Osteocyte (in vitro differentiated cells): ENCODE measurements at regions not wholly inside any gene's neighbourhood (a gene's known extent, or its start where the extent isn't known, plus 50 kb on each side); places are given as distances from the start of the nearest gene placed in this dataset.

Experiments
- DNase-seq: peaks from one replicate; pipeline ENCODE4 v3.0.0; 2021; ENCODE audit warnings: mixed read lengths; ENCODE audit not compliant: unreplicated experiment; ENCODE audit errors: extremely low spot score
- H3K27ac Mint-ChIP-seq: one replicate; pipeline ENCODE4 v1.8.0; 2021; ENCODE audit warnings: mild to moderate bottlenecking, mixed read lengths; ENCODE audit not compliant: unreplicated experiment
- H3K27me3 Mint-ChIP-seq: one replicate; pipeline ENCODE4 v1.8.0; 2021; ENCODE audit warnings: mixed read lengths; ENCODE audit not compliant: unreplicated experiment
- H3K36me3 Mint-ChIP-seq: one replicate; pipeline ENCODE4 v1.8.0; 2021; ENCODE audit warnings: mixed read lengths; ENCODE audit not compliant: unreplicated experiment
- H3K4me1 Mint-ChIP-seq: one replicate; pipeline ENCODE4 v1.8.0; 2021; ENCODE audit warnings: mixed read lengths; ENCODE audit not compliant: unreplicated experiment
- H3K4me3 Mint-ChIP-seq: one replicate; pipeline ENCODE4 v1.8.0; 2021; ENCODE audit warnings: mild to moderate bottlenecking, moderate library complexity, mixed read lengths; ENCODE audit not compliant: unreplicated experiment
- H3K9me3 Mint-ChIP-seq: one replicate; pipeline ENCODE4 v1.8.0; 2021; ENCODE audit warnings: mixed read lengths; ENCODE audit not compliant: unreplicated experiment
- CTCF ChIP-seq: fragments of 200-600 bp; sonication (generic); IDR thresholded peaks from 2 replicates; pipeline ENCODE4 v1.5.0; 2021; ENCODE audit warnings: antibody characterized with exemption, mild to moderate bottlenecking, moderate library complexity

- Mint-ChIP-seq H3K4me3 (no peak overlapping the region), H3K27me3 (no peaks in the 10 kb centered on the region), H3K9me3 (peaks cover 20% of the 10 kb centered on the region), H3K27ac (no peak overlapping the region), H3K4me1 (no peaks in the 10 kb centered on the region), H3K36me3 (peaks cover 9% of the 10 kb centered on the region)
- DNase-seq: no peak
- TF ChIP-seq CTCF: no peak
Measured at GRCh38 chr2:149832324-149832723, 244.7 kb upstream of the MMADHC start.

DNA sequence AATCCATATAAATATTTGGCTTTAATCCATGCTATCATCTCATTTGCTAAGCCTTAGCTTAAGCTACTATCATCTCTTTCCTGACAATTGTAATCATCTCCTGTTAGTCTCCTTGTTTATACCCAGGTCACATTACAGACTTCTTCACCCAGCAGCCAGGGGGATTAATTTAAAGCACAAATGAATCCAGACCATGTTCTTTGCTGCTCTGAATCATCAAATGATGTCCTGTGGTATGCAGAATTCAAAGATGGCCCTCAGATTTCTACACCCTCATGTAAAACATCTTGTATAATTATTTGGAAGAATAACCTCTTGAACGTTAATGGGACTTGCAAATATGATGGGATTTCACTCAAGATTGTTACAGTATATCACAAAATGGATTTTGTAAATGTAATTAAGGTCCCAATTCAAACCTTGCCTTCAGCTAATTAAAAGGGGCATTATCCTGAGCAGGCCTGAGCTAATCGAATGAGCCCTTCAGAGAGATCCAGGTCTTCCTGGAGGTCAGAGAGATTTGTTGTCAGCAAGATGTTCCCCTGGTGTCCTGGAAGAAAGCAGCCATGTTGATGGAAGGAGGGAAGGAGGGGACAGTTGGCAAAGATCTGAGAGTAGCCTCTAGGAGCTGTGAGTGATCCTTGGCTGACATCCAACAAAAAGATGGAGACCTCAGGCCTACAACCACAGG is 241.1 kb upstream of the MMADHC start:
- no peak for DNase-seq
- Mint-ChIP-seq H3K27ac (no peak overlapping the region), H3K27me3 (no peaks in the 10 kb centered on the region), H3K4me1 (peaks cover 9% of the 10 kb centered on the region), H3K9me3 (no peaks in the 10 kb centered on the region), H3K4me3 (no peak overlapping the region), H3K36me3 (no peaks in the 10 kb centered on the region)
- TF ChIP-seq CTCF: no peak

GRCh38 chr2:149827585-149828126 is 240.1 kb upstream of the MMADHC start:
- Mint-ChIP-seq H3K4me1 (peaks cover 9% of the 10 kb centered on the region), H3K4me3 (no peak overlapping the region), H3K27ac (no peak overlapping the region), H3K27me3 (no peaks in the 10 kb centered on the region), H3K9me3 (peaks cover 2% of the 10 kb centered on the region), H3K36me3 (no peaks in the 10 kb centered on the region)
- no peak for TF ChIP-seq CTCF
- no peak for DNase-seq

DNA sequence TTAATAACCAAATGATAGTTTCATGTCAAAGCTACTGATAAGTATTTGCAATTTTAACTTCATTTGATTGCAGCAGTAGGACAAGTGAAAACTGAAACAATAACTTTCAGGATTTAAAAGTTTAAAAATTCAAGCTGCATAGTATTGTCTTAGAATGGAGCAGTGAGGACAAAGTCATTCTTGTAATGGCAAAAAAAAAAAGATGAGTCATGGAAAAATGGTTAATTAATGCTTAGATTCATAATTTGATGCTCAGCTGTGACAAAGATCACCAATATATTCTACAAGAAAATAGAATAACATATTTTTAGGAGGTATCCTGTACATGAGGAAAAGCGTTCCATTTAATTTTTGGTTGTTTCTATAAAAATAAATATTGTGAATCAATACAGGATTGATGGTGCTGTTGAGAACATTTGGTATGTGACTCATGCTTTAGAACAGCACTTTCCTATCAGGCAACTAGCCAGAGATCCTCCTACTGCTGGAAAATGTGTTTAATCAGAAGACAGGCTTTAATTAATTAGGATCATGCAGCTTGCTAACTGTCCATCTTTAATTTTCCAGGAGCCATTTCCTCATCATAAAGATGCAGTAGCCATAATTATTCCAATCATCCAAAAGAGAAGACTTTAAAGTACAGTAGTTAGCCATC is 239.0 kb upstream of the MMADHC start:
- TF ChIP-seq CTCF: no peak
- DNase-seq: no peak
- H3K9me3 Mint-ChIP-seq: peaks cover 7% of the 10 kb centered on the region

GRCh38 chr2:149825473-149825872 is 237.9 kb upstream of the MMADHC start:
- H3K4me3 Mint-ChIP-seq: no peak overlapping the region
- no peaks in the 10 kb centered on the region for H3K36me3 Mint-ChIP-seq
- no peaks in the 10 kb centered on the region for H3K27me3 Mint-ChIP-seq
- peaks cover 9% of the 10 kb centered on the region for H3K4me1 Mint-ChIP-seq
- H3K9me3 Mint-ChIP-seq: peaks cover 7% of the 10 kb centered on the region
- no peak for DNase-seq
- no peak overlapping the region for H3K27ac Mint-ChIP-seq
- TF ChIP-seq CTCF: no peak

More for the DNA sequence above, 239.0 kb upstream of the MMADHC start:
- no peaks in the 10 kb centered on the region for H3K36me3 Mint-ChIP-seq
- H3K27ac Mint-ChIP-seq: no peak overlapping the region
- H3K4me1 Mint-ChIP-seq: peaks cover 9% of the 10 kb centered on the region
- no peaks in the 10 kb centered on the region for H3K27me3 Mint-ChIP-seq
- no peak overlapping the region for H3K4me3 Mint-ChIP-seq
